ENCODE measurements at regions not wholly inside any gene's neighbourhood (a gene's known extent, or its start where the extent isn't known, plus 50 kb on each side); places are given as distances from the start of the nearest gene placed in this dataset.

DNA sequence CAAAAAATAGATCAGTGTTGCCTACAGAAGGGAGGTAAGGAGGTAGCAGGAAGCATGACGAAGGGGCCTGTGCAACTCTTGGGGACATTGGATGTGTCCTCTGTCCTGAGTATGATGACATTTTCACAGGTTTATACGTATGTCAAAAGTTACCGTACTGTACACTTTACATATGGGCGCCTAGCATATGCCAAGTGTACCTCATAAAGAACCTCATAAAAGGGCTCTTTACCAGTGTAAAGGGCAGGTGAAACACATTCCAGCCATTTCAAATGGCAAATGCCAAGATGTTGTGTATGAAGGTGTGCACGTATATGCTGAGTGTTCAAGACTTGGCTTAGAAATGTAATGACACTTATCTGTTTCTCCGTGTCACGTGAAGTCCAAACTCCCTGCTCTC is 573.4 kb downstream of the EFNB2 start:
- H3K4me3 ChIP-seq (ENCODE audit: low read depth, low read length): no peak overlapping the region
- TF ChIP-seq, protein P1, sequence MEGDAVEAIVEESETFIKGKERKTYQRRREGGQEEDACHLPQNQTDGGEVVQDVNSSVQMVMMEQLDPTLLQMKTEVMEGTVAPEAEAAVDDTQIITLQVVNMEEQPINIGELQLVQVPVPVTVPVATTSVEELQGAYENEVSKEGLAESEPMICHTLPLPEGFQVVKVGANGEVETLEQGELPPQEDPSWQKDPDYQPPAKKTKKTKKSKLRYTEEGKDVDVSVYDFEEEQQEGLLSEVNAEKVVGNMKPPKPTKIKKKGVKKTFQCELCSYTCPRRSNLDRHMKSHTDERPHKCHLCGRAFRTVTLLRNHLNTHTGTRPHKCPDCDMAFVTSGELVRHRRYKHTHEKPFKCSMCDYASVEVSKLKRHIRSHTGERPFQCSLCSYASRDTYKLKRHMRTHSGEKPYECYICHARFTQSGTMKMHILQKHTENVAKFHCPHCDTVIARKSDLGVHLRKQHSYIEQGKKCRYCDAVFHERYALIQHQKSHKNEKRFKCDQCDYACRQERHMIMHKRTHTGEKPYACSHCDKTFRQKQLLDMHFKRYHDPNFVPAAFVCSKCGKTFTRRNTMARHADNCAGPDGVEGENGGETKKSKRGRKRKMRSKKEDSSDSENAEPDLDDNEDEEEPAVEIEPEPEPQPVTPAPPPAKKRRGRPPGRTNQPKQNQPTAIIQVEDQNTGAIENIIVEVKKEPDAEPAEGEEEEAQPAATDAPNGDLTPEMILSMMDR (IDR thresholded peaks at IDR 0.05; ENCODE audit: insufficient read depth, low read depth, low read length): no peak
- no peaks in the 10 kb centered on the region for H3K27me3 ChIP-seq (ENCODE audit: control insufficient read depth, insufficient read depth, low read length)
- CTCF ChIA-PET: no interaction called here
- POLR2A ChIA-PET: no interaction called here
- DNase-seq (ENCODE audit: low read depth): no peak
- H3K36me3 ChIP-seq (ENCODE audit: control insufficient read depth, insufficient read depth, low read length): no peaks in the 10 kb centered on the region

GRCh38 chr13:105961438-105961837 is 574.0 kb downstream of the EFNB2 start:
- H3K36me3 ChIP-seq (ENCODE audit: control insufficient read depth, insufficient read depth, low read length): no peaks in the 10 kb centered on the region
- H3K27me3 ChIP-seq (ENCODE audit: control insufficient read depth, insufficient read depth, low read length): no peaks in the 10 kb centered on the region
- DNase-seq (ENCODE audit: low read depth): no peak
- POLR2A ChIA-PET: no interaction called here
- no peak overlapping the region for H3K4me3 ChIP-seq (ENCODE audit: low read depth, low read length)
- TF ChIP-seq, protein P1 (IDR thresholded peaks at IDR 0.05; ENCODE audit: insufficient read depth, low read depth, low read length): no peak
- CTCF ChIA-PET: no interaction called here

DNA sequence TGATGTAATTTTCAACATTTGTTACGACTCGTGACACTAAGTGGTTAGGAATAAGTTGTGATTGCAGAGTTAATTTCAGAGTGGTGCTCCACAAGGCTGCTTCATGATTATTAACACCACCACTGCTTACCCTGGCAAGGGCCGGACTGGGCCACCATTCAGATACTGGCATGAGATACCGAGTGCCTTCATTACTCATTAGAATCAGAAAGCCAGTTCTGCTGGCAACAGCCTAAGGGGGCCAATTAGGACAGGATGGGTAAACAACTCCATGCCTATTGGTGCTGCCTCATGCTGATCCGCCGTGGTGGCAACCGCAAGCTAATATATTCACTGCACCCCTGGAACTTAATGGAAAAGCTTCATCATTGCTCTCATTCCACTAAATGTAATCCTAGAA is 575.1 kb downstream of the EFNB2 start:
- ChIA-PET CTCF (no interaction called here), POLR2A (no interaction called here)
- TF ChIP-seq, protein P1 (IDR thresholded peaks at IDR 0.05; ENCODE audit: insufficient read depth, low read depth, low read length): no peak
- Histone ChIP-seq H3K36me3 (ENCODE audit: control insufficient read depth, insufficient read depth, low read length) (no peaks in the 10 kb centered on the region), H3K27me3 (ENCODE audit: control insufficient read depth, insufficient read depth, low read length) (no peaks in the 10 kb centered on the region), H3K4me3 (ENCODE audit: low read depth, low read length) (no peak overlapping the region)
- DNase-seq (ENCODE audit: low read depth): no peak

DNA sequence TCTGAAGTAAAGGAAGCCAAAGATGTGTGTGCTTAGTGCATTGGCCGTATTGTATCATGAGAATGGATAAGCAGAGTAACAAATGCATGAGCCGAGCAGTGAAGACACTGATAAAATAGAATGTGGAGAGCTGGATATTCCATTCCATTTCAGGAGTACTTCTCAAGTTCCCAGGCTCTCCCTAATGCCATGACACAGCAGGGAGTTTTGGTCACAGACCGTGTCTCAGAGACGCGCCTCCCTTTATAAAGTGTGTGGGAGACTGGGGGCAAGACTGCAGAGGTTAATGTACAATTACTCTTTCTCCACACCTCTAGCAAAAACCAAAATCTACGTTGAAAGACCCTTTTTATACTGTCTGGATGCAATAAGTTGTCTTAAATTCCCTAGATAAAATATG is 575.6 kb downstream of the EFNB2 start:
- DNase-seq (ENCODE audit: low read depth): no peak
- CTCF ChIA-PET: no interaction called here
- Histone ChIP-seq H3K4me3 (ENCODE audit: low read depth, low read length) (no peak overlapping the region), H3K36me3 (ENCODE audit: control insufficient read depth, insufficient read depth, low read length) (no peaks in the 10 kb centered on the region), H3K27me3 (ENCODE audit: control insufficient read depth, insufficient read depth, low read length) (no peaks in the 10 kb centered on the region)
- TF ChIP-seq, protein P1 (IDR thresholded peaks at IDR 0.05; ENCODE audit: insufficient read depth, low read depth, low read length): no peak
- POLR2A ChIA-PET: no interaction called here

DNA sequence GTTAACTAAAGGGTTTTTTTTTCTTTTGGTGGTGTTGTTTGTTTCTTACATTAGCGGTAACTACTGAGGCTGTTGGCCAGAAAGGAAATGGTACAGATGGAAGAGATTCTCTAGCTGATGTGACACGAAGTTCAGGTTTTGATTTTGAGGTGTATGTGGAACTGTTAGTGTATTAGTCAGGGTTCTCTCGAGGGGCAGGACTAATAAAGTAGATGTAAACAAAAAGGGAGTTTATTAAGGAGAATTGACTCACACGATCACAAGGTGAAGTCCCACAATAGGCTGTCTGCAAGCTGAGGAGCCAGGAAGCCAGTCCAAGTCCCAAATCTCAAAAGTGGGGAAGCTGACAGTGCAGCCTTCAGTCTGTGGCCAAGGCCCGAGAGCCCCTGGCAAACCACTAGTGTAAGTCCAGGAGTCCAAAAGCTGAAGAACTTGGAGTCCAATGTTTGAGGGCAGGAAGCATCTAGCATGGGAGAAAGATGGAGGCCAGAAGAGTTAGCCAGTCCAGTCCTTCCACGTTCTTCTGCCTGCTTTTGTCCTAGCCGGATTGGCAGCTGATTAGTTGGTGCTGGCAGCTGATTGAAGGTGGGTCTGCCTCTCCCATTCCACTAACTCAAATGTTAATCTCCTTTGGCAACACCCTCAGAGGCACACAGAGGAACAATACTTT is 577.6 kb downstream of the EFNB2 start:
- Histone ChIP-seq H3K27me3 (ENCODE audit: control insufficient read depth, insufficient read depth, low read length) (no peaks in the 10 kb centered on the region), H3K4me3 (ENCODE audit: low read depth, low read length) (no peak overlapping the region), H3K36me3 (ENCODE audit: control insufficient read depth, insufficient read depth, low read length) (no peaks in the 10 kb centered on the region)
- CTCF ChIA-PET: no interaction called here
- POLR2A ChIA-PET: interaction anchor here (0.6 kb wide), 1 partner anchor 13 kb away, joined by 3 read pairs; no protein-coding TSS in a partner anchor
- DNase-seq (ENCODE audit: low read depth): no peak
- TF ChIP-seq, protein P1 (IDR thresholded peaks at IDR 0.05; ENCODE audit: insufficient read depth, low read depth, low read length): no peak

Measured in BJ (cell line).